RWPE2 (cell line): ENCODE measurements at regions not wholly inside any gene's neighbourhood (a gene's known extent, or its start where the extent isn't known, plus 50 kb on each side); places are given as distances from the start of the nearest gene placed in this dataset.

Experiments
- ATAC-seq: fragments of 200-7000 bp; cut with Tn5 transposase; 3 replicates; pipeline ENCODE4 v1.9.1; 2021; ENCODE audit warnings: low read depth
- DNase-seq: peaks from one replicate; pipeline ENCODE4 v3.0.0-alpha.2; 2020; ENCODE audit warnings: low spot score
- H3K27ac ChIP-seq: fragments of 450-650 bp; 2 replicates; pipeline ENCODE4 v1.5.1; 2017; ENCODE audit warnings: mild to moderate bottlenecking; ENCODE audit not compliant: poor library complexity, severe bottlenecking
- H3K27me3 ChIP-seq: fragments of 250-450 bp; sonication (Bioruptor Pico); 2 replicates; pipeline ENCODE4 v1.5.1; 2021; ENCODE audit warnings: mild to moderate bottlenecking, moderate library complexity; ENCODE audit not compliant: insufficient read depth, poor library complexity, severe bottlenecking
- H3K36me3 ChIP-seq: fragments of 250-450 bp; sonication (Bioruptor Pico); 2 replicates; pipeline ENCODE4 v1.5.1; 2020; ENCODE audit warnings: low read depth, mild to moderate bottlenecking, moderate library complexity
- H3K4me1 ChIP-seq: fragments of 250-450 bp; sonication (Bioruptor Pico); 2 replicates; pipeline ENCODE4 v1.5.1; 2021; ENCODE audit warnings: mild to moderate bottlenecking, moderate library complexity; ENCODE audit not compliant: insufficient read depth, poor library complexity, severe bottlenecking
- H3K4me3 ChIP-seq: fragments of 250-450 bp; sonication (Bioruptor Pico); 2 replicates; pipeline ENCODE4 v1.5.1; 2021; ENCODE audit warnings: mild to moderate bottlenecking, moderate library complexity; ENCODE audit not compliant: severe bottlenecking
- H3K9me3 ChIP-seq: fragments of 250-450 bp; sonication (Bioruptor Pico); 2 replicates; pipeline ENCODE4 v1.5.1; 2021; ENCODE audit warnings: mild to moderate bottlenecking, moderate library complexity; ENCODE audit not compliant: severe bottlenecking
- TF ChIP-seq, protein P1 (sequence below): fragments of 450-650 bp; IDR thresholded peaks from one replicate; pipeline ENCODE4 v1.5.1; 2017; ENCODE audit warnings: mild to moderate bottlenecking, moderate library complexity; ENCODE audit not compliant: poor library complexity, severe bottlenecking

DNA sequence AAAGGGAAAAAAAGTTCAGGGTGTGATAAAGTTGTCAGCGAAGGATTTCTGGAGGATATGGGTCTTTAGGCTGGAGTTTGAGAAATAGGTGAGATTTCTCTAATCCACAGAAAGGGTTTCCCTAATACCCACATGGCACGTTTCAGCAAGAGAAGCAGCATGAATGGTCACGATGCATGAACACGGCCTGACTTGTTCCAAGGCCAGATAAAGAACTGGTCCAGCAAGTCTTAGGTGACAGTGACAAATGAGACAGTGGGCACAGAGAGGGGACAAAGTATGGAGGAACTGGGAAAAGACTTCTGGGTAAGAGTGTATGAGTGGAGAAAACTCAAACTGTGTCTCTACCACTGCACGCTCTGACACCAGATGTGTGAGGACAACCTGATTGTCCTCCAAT, 262.0 kb upstream of the FOXQ1 start:
- no peaks in the 10 kb centered on the region for H3K27me3 ChIP-seq
- H3K36me3 ChIP-seq: no peaks in the 10 kb centered on the region
- no peak overlapping the region for H3K27ac ChIP-seq
- ATAC-seq (no peak), DNase-seq (no peak)
- no peaks in the 10 kb centered on the region for H3K9me3 ChIP-seq
- H3K4me1 ChIP-seq: no peaks in the 10 kb centered on the region
- TF ChIP-seq, protein P1, sequence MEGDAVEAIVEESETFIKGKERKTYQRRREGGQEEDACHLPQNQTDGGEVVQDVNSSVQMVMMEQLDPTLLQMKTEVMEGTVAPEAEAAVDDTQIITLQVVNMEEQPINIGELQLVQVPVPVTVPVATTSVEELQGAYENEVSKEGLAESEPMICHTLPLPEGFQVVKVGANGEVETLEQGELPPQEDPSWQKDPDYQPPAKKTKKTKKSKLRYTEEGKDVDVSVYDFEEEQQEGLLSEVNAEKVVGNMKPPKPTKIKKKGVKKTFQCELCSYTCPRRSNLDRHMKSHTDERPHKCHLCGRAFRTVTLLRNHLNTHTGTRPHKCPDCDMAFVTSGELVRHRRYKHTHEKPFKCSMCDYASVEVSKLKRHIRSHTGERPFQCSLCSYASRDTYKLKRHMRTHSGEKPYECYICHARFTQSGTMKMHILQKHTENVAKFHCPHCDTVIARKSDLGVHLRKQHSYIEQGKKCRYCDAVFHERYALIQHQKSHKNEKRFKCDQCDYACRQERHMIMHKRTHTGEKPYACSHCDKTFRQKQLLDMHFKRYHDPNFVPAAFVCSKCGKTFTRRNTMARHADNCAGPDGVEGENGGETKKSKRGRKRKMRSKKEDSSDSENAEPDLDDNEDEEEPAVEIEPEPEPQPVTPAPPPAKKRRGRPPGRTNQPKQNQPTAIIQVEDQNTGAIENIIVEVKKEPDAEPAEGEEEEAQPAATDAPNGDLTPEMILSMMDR: no peak
- H3K4me3 ChIP-seq: no peak overlapping the region

DNA sequence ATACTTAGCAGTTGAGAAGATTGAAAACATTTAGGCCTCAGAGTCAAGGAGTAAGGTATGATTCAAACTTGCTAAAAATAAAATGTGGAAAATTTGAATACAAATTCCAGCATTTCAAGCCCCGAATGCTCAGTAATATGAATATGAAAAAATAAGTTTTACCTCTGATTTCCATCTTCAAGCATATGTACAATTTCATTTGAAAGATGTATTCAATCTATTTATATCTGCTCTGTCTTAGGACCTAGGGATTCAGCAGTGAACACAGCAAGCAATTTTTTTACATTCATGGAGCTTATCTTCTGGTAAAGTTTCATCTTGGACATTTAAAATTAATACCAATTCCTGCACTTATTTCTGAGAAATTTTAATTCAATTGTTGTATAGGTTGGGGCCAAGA, 262.7 kb upstream of the FOXQ1 start:
- Histone ChIP-seq H3K4me1 (no peaks in the 10 kb centered on the region), H3K36me3 (no peaks in the 10 kb centered on the region), H3K27ac (no peak overlapping the region), H3K4me3 (no peak overlapping the region), H3K9me3 (no peaks in the 10 kb centered on the region), H3K27me3 (no peaks in the 10 kb centered on the region)
- no peak for ATAC-seq
- DNase-seq: no peak
- TF ChIP-seq, protein P1: no peak

DNA sequence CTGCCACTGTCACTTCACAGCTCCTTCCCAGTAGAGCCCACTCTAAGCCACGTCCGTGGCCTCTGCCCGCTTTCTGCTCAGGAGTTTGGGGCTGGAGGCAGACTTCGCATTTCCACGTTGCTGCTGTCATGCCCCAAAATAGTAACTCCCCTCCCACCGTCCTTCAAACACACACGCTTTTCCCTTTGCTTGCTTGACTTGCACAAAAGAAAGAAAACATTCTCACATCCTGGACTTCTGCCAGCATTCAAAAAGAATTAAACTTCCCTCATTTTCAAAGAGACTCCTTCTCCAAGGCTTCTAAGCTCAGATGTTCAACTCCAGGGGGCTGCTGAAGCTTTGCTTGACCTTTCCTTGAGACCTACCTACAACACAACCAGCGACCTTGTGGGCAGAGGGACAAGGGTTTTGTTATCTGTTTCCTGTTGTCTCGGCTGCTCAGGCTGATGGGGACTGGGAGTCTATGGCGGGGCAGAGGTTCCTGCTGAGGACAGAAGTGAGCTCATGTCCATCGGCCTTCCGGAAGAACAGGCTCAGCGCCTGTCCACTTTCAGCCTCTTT, 263.8 kb upstream of the FOXQ1 start:
- Histone ChIP-seq H3K27ac (no peak overlapping the region), H3K4me1 (no peaks in the 10 kb centered on the region), H3K4me3 (no peak overlapping the region), H3K27me3 (no peaks in the 10 kb centered on the region), H3K9me3 (no peaks in the 10 kb centered on the region), H3K36me3 (no peaks in the 10 kb centered on the region)
- DNase-seq (no peak), ATAC-seq (no peak)
- TF ChIP-seq, protein P1: no peak

DNA sequence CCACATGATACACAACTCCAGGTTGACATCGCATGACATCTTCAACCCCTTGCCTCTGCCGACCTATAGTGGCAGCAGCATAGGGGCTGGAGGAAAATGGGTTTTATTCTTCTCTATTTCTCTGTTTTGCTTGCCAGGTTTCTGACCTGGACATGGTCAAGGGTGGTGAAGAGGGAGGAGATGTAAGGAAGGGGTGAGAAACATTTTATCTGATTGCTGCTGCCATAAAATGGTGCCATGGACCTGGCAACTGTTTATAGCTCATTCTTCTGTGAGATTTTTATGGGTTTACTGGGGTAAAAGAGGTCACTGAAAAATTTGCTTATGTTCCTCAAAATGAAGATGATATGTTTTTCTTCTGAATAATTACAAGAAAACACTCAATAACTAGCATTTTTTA, 266.7 kb upstream of the FOXQ1 start:
- no peak overlapping the region for H3K27ac ChIP-seq
- DNase-seq: no peak
- ATAC-seq: no peak
- H3K4me1 ChIP-seq: no peaks in the 10 kb centered on the region
- no peak overlapping the region for H3K4me3 ChIP-seq
- H3K36me3 ChIP-seq: no peaks in the 10 kb centered on the region
- no peaks in the 10 kb centered on the region for H3K27me3 ChIP-seq
- TF ChIP-seq, protein P1: no peak
- H3K9me3 ChIP-seq: no peaks in the 10 kb centered on the region

DNA sequence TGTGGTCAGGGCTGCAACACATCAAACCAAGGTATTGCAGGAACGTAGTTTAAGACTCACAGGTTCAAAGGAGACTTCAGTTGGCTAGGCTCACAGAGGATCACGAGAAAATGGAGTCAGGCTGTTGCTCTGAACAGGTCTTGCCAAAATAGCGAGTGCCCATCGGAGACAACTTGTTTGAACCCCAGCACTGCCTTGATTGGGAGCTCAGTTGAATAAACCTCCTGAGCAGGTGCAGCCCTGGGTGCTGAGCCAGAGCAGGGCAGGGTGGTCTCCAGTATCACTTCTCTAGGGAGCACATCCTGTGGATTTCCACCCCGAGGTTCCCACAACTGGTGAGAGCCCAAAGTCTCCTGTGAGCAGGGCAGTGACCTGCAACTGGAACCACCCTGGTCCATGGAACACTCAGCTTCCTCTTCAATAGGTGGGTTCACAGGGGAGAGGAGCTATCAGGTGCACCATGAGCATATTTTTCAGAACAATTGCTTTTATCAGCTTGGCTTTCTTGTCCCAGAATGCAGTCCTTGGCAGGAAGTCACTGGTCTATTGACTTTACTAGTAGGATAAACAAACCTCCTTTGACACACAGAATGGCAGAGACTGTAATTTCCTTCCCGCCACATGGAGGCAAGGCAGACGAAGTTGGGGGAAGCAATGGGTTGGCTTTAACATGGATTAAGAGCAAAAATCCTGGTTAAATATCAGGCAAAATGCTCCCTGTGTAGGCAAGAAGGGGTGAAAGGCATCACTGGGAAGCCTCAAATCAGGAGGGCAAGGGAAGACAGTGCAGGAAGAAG, 267.7 kb upstream of the FOXQ1 start:
- Histone ChIP-seq H3K27ac (no peak overlapping the region), H3K4me1 (peaks cover 5% of the 10 kb centered on the region), H3K36me3 (no peaks in the 10 kb centered on the region), H3K9me3 (no peaks in the 10 kb centered on the region), H3K27me3 (no peaks in the 10 kb centered on the region), H3K4me3 (no peak overlapping the region)
- DNase-seq: no peak
- ATAC-seq: no peak
- TF ChIP-seq, protein P1: no peak
